Spleen (tissue), 11 donors: ENCODE measurements at regions not wholly inside any gene's neighbourhood (a gene's known extent, or its start where the extent isn't known, plus 50 kb on each side); places are given as distances from the start of the nearest gene placed in this dataset.

ENCODE experiments used
- DNase-seq: peaks from one replicate; pipeline ENCODE4 v3.0.0-alpha.2; 2020
- H3K27ac ChIP-seq, 8 donors: fragments of 200-600 bp; sonication (generic) in 7 of 8; 1 replicate in 4 of 8; 2 replicates in 4 of 8; pipeline versions ENCODE4 v1.5.0 to v1.8.0; 2016 to 2021; ENCODE audit warnings: inconsistent platforms in 4 of 8, mild to moderate bottlenecking in 4 of 8, moderate library complexity in 1 of 8
- H3K27me3 ChIP-seq, 7 donors: fragments of 200-600 bp; sonication (generic) in 6 of 7; replicated peaks in 1 of 7; 1 replicate in 4 of 7; 2 replicates in 3 of 7; pipeline versions ENCODE4 v1.5.0 to v1.8.0; 2016 to 2021; ENCODE audit warnings: inconsistent platforms in 3 of 7, mild to moderate bottlenecking in 1 of 7
- H3K36me3 ChIP-seq, 6 donors: fragments of 200-600 bp; sonication (generic) in 5 of 6; 1 replicate in 4 of 6; 2 replicates in 2 of 6; pipeline versions ENCODE4 v1.5.0 to v1.8.0; 2016 to 2021; ENCODE audit warnings: inconsistent platforms in 2 of 6
- H3K4me1 ChIP-seq, 6 donors: fragments of 200-600 bp; sonication (generic) in 5 of 6; 1 replicate in 3 of 6; 2 replicates in 3 of 6; pipeline versions ENCODE4 v1.5.0 to v1.8.0; 2016 to 2021; ENCODE audit warnings: inconsistent platforms in 3 of 6
- H3K4me3 ChIP-seq, 8 donors: fragments of 200-600 bp; sonication (generic) in 7 of 8; 1 replicate in 4 of 8; 2 replicates in 4 of 8; pipeline versions ENCODE4 v1.5.0 to v1.8.0; 2016 to 2021; ENCODE audit warnings: inconsistent platforms in 4 of 8, mild to moderate bottlenecking in 4 of 8, moderate library complexity in 2 of 8
- H3K9me3 ChIP-seq, 8 donors: fragments of 200-600 bp; sonication (generic) in 7 of 8; 1 replicate in 4 of 8; 2 replicates in 4 of 8; pipeline versions ENCODE4 v1.5.0 to v1.8.0; 2016 to 2021; ENCODE audit warnings: inconsistent platforms in 4 of 8
- CTCF ChIP-seq, 11 experiments: fragments of 200-600 bp in 7 of 11; fragments of 450-650 bp in 4 of 11; sonication (generic) in 4 of 11; IDR thresholded peaks in 8 of 11; conservative IDR thresholded peaks in 3 of 11; 1 replicate in 7 of 11; 2 replicates in 4 of 11; pipeline versions ENCODE4 v1.4.0 to v1.8.0; 2016 to 2021; ENCODE audit warnings: antibody characterized with exemption in 11 of 11, inconsistent platforms in 4 of 11, mild to moderate bottlenecking in 1 of 11
- POLR2A ChIP-seq, 3 donors: fragments of 450-650 bp; IDR thresholded peaks; one replicate each; pipeline ENCODE4 v1.5.1; 2017; ENCODE audit warnings: antibody characterized with exemption in 3 of 3, mild to moderate bottlenecking in 1 of 3
- POLR2AphosphoS5 ChIP-seq, 3 donors: sonication (generic); formaldehyde crosslinking; IDR thresholded peaks; one replicate each; pipeline ENCODE4 v1.5.1; 2017; ENCODE audit warnings: antibody characterized with exemption in 3 of 3
- WGBS, 5 donors: extraction: QIAGEN DNeasy Blood & Tissue Kit in 3 of 5; methylation state at CpG; one replicate each; pipeline versions ENCODE4 v1.1.5 to v1.1.7; 2013 to 2018; 5-methylcytosine and 5-hydroxymethylcytosine counted together
- intact Hi-C: fragments of 100-400 bp; cut with DNase I; formaldehyde crosslinking; loops from one replicate; pipeline ENCODE4 v1.15.0; 2023; ENCODE audit warnings: low total_unique reads
- donor health status: healthy with polysubstance abuse.
- donor health status: DM: no; HTN: no; CAD: no; lungs with moderate emphysema.
- donor health status: DM: no; HTN: no; CAD: no.
- donor health status: Bipolar disorder and iron deficiency.
- donor health status: healthy.
- donor health status: DM: no; HTN: no; CAD: no.
- donor health status: DM: yes; HTN: yes; CAD: no.

- Histone ChIP-seq H3K4me3 (no peak overlapping the region), H3K36me3 (no peaks in the 10 kb centered on the region), H3K27ac (no peak overlapping the region), H3K27me3 (no peaks in the 10 kb centered on the region), H3K9me3 (peaks cover 0 to 48% (median 25%) of the 10 kb centered on the region in 8 donors), H3K4me1 (no peaks in the 10 kb centered on the region)
- DNase-seq = no peak
- TF ChIP-seq POLR2AphosphoS5 (IDR thresholded peaks at IDR 0.05) (no peak), POLR2A (IDR thresholded peaks at IDR 0.05) (no peak)
- intact Hi-C loops = no loop called here
- WGBS, 5 donors = 58 to 70% (median 63%) methylated on average over 10 of the region's 10 CpGs
These were observed 156.9 kb downstream of the PAX1 start for GRCh38 chr20:21862259-21862946.

- intact Hi-C loops = no loop called here
- 70 to 81% (median 79%) methylated on average over 2 of the region's 2 CpGs for WGBS, 5 donors
- no peaks in the 10 kb centered on the region for H3K36me3 ChIP-seq
These were observed 135.5 kb downstream of the PAX1 start for GRCh38 chr20:21840991-21841390.

GRCh38 chr20:21839982-21840381, 134.5 kb downstream of the PAX1 start:
- DNase-seq = no peak

More at GRCh38 chr20:21840991-21841390, 135.5 kb downstream of the PAX1 start:
- Histone ChIP-seq H3K9me3 (peaks cover 0 to 15% (median 0%) of the 10 kb centered on the region in 8 donors), H3K4me3 (no peak overlapping the region), H3K27ac (no peak overlapping the region), H3K4me1 (no peaks in the 10 kb centered on the region), H3K27me3 (no peaks in the 10 kb centered on the region)
- no peak for TF ChIP-seq POLR2A (IDR thresholded peaks at IDR 0.05)
- no peak for DNase-seq

GRCh38 chr20:21836346-21836745, 130.9 kb downstream of the PAX1 start:
- 38 to 54% (median 47%) methylated on average over 1 of the region's 1 CpG for WGBS, 5 donors
- Histone ChIP-seq H3K4me1 (no peaks in the 10 kb centered on the region), H3K9me3 (no peaks in the 10 kb centered on the region), H3K36me3 (no peaks in the 10 kb centered on the region), H3K27ac (no peak overlapping the region), H3K4me3 (no peak overlapping the region), H3K27me3 (no peaks in the 10 kb centered on the region)
- DNase-seq = no peak
- intact Hi-C loops = no loop called here
- TF ChIP-seq CTCF (IDR thresholded peaks at IDR 0.05 in 8 of 11, conservative IDR thresholded peaks at IDR 0.05 in 3 of 11) (no peak), POLR2A (IDR thresholded peaks at IDR 0.05) (no peak), POLR2AphosphoS5 (IDR thresholded peaks at IDR 0.05) (no peak)

More at GRCh38 chr20:21839982-21840381, 134.5 kb downstream of the PAX1 start:
- TF ChIP-seq POLR2AphosphoS5 (IDR thresholded peaks at IDR 0.05) (no peak), POLR2A (IDR thresholded peaks at IDR 0.05) (no peak), CTCF (IDR thresholded peaks at IDR 0.05 in 8 of 11, conservative IDR thresholded peaks at IDR 0.05 in 3 of 11) (no peak)
- Histone ChIP-seq H3K36me3 (no peaks in the 10 kb centered on the region), H3K27me3 (no peaks in the 10 kb centered on the region), H3K4me1 (no peaks in the 10 kb centered on the region), H3K9me3 (peaks cover 0 to 14% (median 0%) of the 10 kb centered on the region in 8 donors), H3K27ac (no peak overlapping the region), H3K4me3 (no peak overlapping the region)
- intact Hi-C loops = no loop called here
- 78 to 90% (median 85%) methylated on average over 12 of the region's 12 CpGs for WGBS, 5 donors

GRCh38 chr20:21835042-21835441, 129.6 kb downstream of the PAX1 start:
- no peak overlapping the region for H3K4me3 ChIP-seq
- DNase-seq = no peak
- TF ChIP-seq POLR2A (IDR thresholded peaks at IDR 0.05) = no peak
- no peak for TF ChIP-seq POLR2AphosphoS5 (IDR thresholded peaks at IDR 0.05)
- no peak for TF ChIP-seq CTCF (IDR thresholded peaks at IDR 0.05 in 8 of 11, conservative IDR thresholded peaks at IDR 0.05 in 3 of 11)
- no peaks in the 10 kb centered on the region for H3K27me3 ChIP-seq
- intact Hi-C loops = no loop called here
- no peaks in the 10 kb centered on the region for H3K36me3 ChIP-seq
- 65 to 88% (median 86%) methylated on average over 1 of the region's 1 CpG for WGBS, 5 donors
- no peak overlapping the region for H3K27ac ChIP-seq
- no peaks in the 10 kb centered on the region for H3K4me1 ChIP-seq
- H3K9me3 ChIP-seq = no peaks in the 10 kb centered on the region
